NB4 (cell line): ENCODE measurements at regions not wholly inside any gene's neighbourhood (a gene's known extent, or its start where the extent isn't known, plus 50 kb on each side); places are given as distances from the start of the nearest gene placed in this dataset.

ENCODE experiments used
- POLR2A ChIP-seq: IDR thresholded peaks from 2 replicates; pipeline ENCODE4 v1.6.1; 2011; ENCODE audit warnings: mild to moderate bottlenecking; ENCODE audit not compliant: insufficient read length; ENCODE audit errors: extremely low read depth
- TF ChIP-seq, protein P1 (sequence below): IDR thresholded peaks from one replicate; pipeline ENCODE4 v1.5.1; 2012; ENCODE audit warnings: low read depth, low read length
- TF ChIP-seq, protein P2 (sequence below): IDR thresholded peaks from 2 replicates; pipeline ENCODE4 v1.6.1; 2011; ENCODE audit warnings: low read depth, low read length

DNA sequence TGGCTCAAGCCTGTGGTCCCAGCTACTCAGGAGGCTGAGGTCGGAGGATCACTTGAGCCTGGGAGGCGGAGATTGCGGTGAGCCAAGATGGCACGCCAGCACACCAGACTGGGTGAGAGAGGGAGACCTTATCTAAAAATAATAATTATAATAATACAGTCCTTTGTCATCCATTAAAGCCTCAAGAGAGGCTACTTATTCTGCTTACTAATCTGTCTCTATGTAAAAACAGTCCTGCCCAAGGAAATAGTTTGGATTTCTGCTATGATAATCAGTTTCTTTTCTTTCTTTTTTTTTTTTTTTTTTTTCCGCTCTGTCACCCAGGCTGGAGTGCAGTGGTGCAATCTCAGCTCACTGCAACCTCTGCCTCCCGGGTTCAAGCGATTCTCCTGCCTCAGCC lies 228.3 kb downstream of the C1D start:
- TF ChIP-seq, protein P1, sequence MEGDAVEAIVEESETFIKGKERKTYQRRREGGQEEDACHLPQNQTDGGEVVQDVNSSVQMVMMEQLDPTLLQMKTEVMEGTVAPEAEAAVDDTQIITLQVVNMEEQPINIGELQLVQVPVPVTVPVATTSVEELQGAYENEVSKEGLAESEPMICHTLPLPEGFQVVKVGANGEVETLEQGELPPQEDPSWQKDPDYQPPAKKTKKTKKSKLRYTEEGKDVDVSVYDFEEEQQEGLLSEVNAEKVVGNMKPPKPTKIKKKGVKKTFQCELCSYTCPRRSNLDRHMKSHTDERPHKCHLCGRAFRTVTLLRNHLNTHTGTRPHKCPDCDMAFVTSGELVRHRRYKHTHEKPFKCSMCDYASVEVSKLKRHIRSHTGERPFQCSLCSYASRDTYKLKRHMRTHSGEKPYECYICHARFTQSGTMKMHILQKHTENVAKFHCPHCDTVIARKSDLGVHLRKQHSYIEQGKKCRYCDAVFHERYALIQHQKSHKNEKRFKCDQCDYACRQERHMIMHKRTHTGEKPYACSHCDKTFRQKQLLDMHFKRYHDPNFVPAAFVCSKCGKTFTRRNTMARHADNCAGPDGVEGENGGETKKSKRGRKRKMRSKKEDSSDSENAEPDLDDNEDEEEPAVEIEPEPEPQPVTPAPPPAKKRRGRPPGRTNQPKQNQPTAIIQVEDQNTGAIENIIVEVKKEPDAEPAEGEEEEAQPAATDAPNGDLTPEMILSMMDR = no peak
- TF ChIP-seq POLR2A = no peak
- TF ChIP-seq, protein P2, sequence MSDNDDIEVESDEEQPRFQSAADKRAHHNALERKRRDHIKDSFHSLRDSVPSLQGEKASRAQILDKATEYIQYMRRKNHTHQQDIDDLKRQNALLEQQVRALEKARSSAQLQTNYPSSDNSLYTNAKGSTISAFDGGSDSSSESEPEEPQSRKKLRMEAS = no peak
